ENCODE measurements at regions not wholly inside any gene's neighbourhood (a gene's known extent, or its start where the extent isn't known, plus 50 kb on each side); places are given as distances from the start of the nearest gene placed in this dataset.

- Histone ChIP-seq H3K27me3 (ENCODE audit: low read length) (0 out of 2 replicates have a peak, but pooled peaks cover 4% of the 10 kb centered on the region), H4K20me1 (ENCODE audit: low read length) (no peaks in the 10 kb centered on the region), H3K9me3 (ENCODE audit: low read length) (no peaks in the 10 kb centered on the region), H3K9me2 (replicated peaks; ENCODE audit: low read length) (no peaks in the 10 kb centered on the region), H3K79me2 (ENCODE audit: low read length) (no peaks in the 10 kb centered on the region), H3K36me3 (ENCODE audit: low read depth, low read length) (no peaks in the 10 kb centered on the region), H3K4me2 (ENCODE audit: low read length) (no peak overlapping the region), H3K9ac (ENCODE audit: low read length) (no peak overlapping the region), H3F3A (ENCODE audit: low read length, unreplicated experiment) (no peaks in the 10 kb centered on the region), H3K4me1 (ENCODE audit: insufficient read depth, low read length) (no peaks in the 10 kb centered on the region), H3K4me3 (ENCODE audit: low read length) (no peak overlapping the region), H2AFZ (ENCODE audit: low read length) (no peak overlapping the region), H3K27ac (ENCODE audit: low read length) (no peak overlapping the region)
- no peak for TF ChIP-seq EZH2 (IDR thresholded peaks at IDR 0.05; ENCODE audit: low read length, unreplicated experiment)
- TF ChIP-seq EZH2phosphoT487 (IDR thresholded peaks at IDR 0.05; ENCODE audit: borderline replicate concordance, low read length) = no peak
- TF ChIP-seq CTCF (conservative IDR thresholded peaks at IDR 0.05; ENCODE audit: low read depth, low read length) = no peak
- ChIA-PET CTCF (no interaction called here), POLR2A (ENCODE audit: unreplicated experiment) (no interaction called here)
- intact Hi-C loops (cut with micrococcal nuclease) = no loop called here
- DNase-seq (no peak), ATAC-seq (no peak)
- no TSS peak for BruUV-seq (replicated peaks)
These were observed 159.6 kb upstream of the STK32A start for GRCh38 chr5:147075187-147075586.

- H3K9ac ChIP-seq (ENCODE audit: low read length) = no peak overlapping the region
- H3K4me2 ChIP-seq (ENCODE audit: low read length) = no peak overlapping the region
- DNase-seq (no peak), ATAC-seq (no peak)
- H2AFZ ChIP-seq (ENCODE audit: low read length) = no peak overlapping the region
- peaks cover 19% of the 10 kb centered on the region for H3K27me3 ChIP-seq (ENCODE audit: low read length)
- H3K27ac ChIP-seq (ENCODE audit: low read length) = no peak overlapping the region
- ChIA-PET CTCF (no interaction called here), POLR2A (ENCODE audit: unreplicated experiment) (no interaction called here)
- H3K4me3 ChIP-seq (ENCODE audit: low read length) = no peak overlapping the region
- BruUV-seq (replicated peaks) = no TSS peak
- TF ChIP-seq EZH2 (IDR thresholded peaks at IDR 0.05; ENCODE audit: low read length, unreplicated experiment) (no peak), EZH2phosphoT487 (IDR thresholded peaks at IDR 0.05; ENCODE audit: borderline replicate concordance, low read length) (no peak), CTCF (conservative IDR thresholded peaks at IDR 0.05; ENCODE audit: low read depth, low read length) (no peak)
- intact Hi-C loops (cut with micrococcal nuclease) = no loop called here
- no peaks in the 10 kb centered on the region for H3F3A ChIP-seq (ENCODE audit: low read length, unreplicated experiment)
- no peaks in the 10 kb centered on the region for H3K36me3 ChIP-seq (ENCODE audit: low read depth, low read length)
- no peaks in the 10 kb centered on the region for H4K20me1 ChIP-seq (ENCODE audit: low read length)
- no peaks in the 10 kb centered on the region for H3K4me1 ChIP-seq (ENCODE audit: insufficient read depth, low read length)
- no peaks in the 10 kb centered on the region for H3K9me3 ChIP-seq (ENCODE audit: low read length)
- no peaks in the 10 kb centered on the region for H3K9me2 ChIP-seq (replicated peaks; ENCODE audit: low read length)
- no peaks in the 10 kb centered on the region for H3K79me2 ChIP-seq (ENCODE audit: low read length)
These were observed 154.4 kb upstream of the STK32A start for GRCh38 chr5:147080391-147080790.

GRCh38 chr5:147081311-147081764 is 153.5 kb upstream of the STK32A start:
- intact Hi-C loops (cut with micrococcal nuclease) = no loop called here
- Histone ChIP-seq H2AFZ (ENCODE audit: low read length) (no peak overlapping the region), H3K27ac (ENCODE audit: low read length) (no peak overlapping the region), H3K9me2 (replicated peaks; ENCODE audit: low read length) (no peaks in the 10 kb centered on the region), H4K20me1 (ENCODE audit: low read length) (no peaks in the 10 kb centered on the region), H3F3A (ENCODE audit: low read length, unreplicated experiment) (no peaks in the 10 kb centered on the region), H3K36me3 (ENCODE audit: low read depth, low read length) (no peaks in the 10 kb centered on the region), H3K4me2 (ENCODE audit: low read length) (no peak overlapping the region), H3K79me2 (ENCODE audit: low read length) (no peaks in the 10 kb centered on the region), H3K9me3 (ENCODE audit: low read length) (no peaks in the 10 kb centered on the region), H3K9ac (ENCODE audit: low read length) (no peak overlapping the region), H3K4me3 (ENCODE audit: low read length) (no peak overlapping the region), H3K4me1 (ENCODE audit: insufficient read depth, low read length) (no peaks in the 10 kb centered on the region), H3K27me3 (ENCODE audit: low read length) (peaks cover 24% of the 10 kb centered on the region)
- CTCF ChIA-PET = no interaction called here
- ATAC-seq (no peak), DNase-seq (no peak)
- BruUV-seq (replicated peaks) = no TSS peak
- POLR2A ChIA-PET (ENCODE audit: unreplicated experiment) = no interaction called here
- TF ChIP-seq EZH2 (IDR thresholded peaks at IDR 0.05; ENCODE audit: low read length, unreplicated experiment) (no peak), EZH2phosphoT487 (IDR thresholded peaks at IDR 0.05; ENCODE audit: borderline replicate concordance, low read length) (no peak), CTCF (conservative IDR thresholded peaks at IDR 0.05; ENCODE audit: low read depth, low read length) (no peak)

All from PC-3 (cell line).